SK-N-SH treated with all-trans-retinoic acid at 6 μM for 48 hours (cell line): ENCODE measurements at regions not wholly inside any gene's neighbourhood (a gene's known extent, or its start where the extent isn't known, plus 50 kb on each side); places are given as distances from the start of the nearest gene placed in this dataset.

Experiments
- BACH2 ChIP-seq: fragments of 250-450 bp; sonication (Bioruptor Pico); IDR thresholded peaks from 2 replicates; pipeline ENCODE4 v1.9.0; 2021; ENCODE audit warnings: mild to moderate bottlenecking, borderline replicate concordance
- RARB ChIP-seq: fragments of 250-450 bp; sonication (Bioruptor Pico); IDR thresholded peaks from 2 replicates; pipeline ENCODE4 v1.8.0; 2021; ENCODE audit warnings: mild to moderate bottlenecking, moderate library complexity
- TCF4 ChIP-seq: fragments of 250-450 bp; sonication (Bioruptor Pico); IDR thresholded peaks from 2 replicates; pipeline ENCODE4 v1.8.0; 2021; ENCODE audit warnings: mild to moderate bottlenecking, moderate library complexity, borderline replicate concordance
- ZNF70 ChIP-seq: fragments of 450-650 bp; formaldehyde crosslinking; IDR thresholded peaks from 2 replicates; pipeline ENCODE4 v1.5.0; 2020; ENCODE audit warnings: mild to moderate bottlenecking, moderate library complexity
- TF ChIP-seq, protein P1 (sequence below): fragments of 250-450 bp; sonication (Bioruptor Pico); IDR thresholded peaks from 2 replicates; pipeline ENCODE4 v1.5.1; 2020; ENCODE audit warnings: low read depth, mild to moderate bottlenecking, moderate library complexity
- TF ChIP-seq, protein P2 (sequence below): fragments of 250-450 bp; sonication (Bioruptor Pico); IDR thresholded peaks from 2 replicates; pipeline ENCODE4 v1.8.0; 2020; ENCODE audit warnings: mild to moderate bottlenecking, moderate library complexity, borderline replicate concordance

DNA sequence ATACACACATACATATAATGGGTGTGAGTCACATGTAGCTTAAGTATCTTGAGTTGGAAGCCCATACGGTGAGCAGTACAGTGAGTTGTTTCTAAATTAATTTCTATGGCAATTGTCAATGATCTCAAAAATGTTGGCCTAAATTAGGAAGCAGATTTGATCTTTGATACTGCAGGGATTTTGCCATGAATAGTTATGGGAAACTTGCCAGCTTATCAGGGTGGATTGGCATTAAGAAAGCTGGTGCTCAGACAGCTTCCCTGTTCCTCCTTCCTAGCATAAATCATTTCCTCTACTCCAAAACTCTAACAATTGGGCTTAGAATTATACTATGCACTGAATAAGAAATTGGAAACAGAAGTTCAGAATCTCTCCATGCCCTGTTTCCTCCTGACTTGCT is 150.9 kb upstream of the FRMD6 start:
- no peak for TF ChIP-seq TCF4
- TF ChIP-seq, protein P1, sequence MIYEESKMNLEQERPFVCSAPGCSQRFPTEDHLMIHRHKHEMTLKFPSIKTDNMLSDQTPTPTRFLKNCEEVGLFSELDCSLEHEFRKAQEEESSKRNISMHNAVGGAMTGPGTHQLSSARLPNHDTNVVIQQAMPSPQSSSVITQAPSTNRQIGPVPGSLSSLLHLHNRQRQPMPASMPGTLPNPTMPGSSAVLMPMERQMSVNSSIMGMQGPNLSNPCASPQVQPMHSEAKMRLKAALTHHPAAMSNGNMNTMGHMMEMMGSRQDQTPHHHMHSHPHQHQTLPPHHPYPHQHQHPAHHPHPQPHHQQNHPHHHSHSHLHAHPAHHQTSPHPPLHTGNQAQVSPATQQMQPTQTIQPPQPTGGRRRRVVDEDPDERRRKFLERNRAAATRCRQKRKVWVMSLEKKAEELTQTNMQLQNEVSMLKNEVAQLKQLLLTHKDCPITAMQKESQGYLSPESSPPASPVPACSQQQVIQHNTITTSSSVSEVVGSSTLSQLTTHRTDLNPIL = no peak
- TF ChIP-seq RARB (CRISPR knock-in tag) = no peak
- TF ChIP-seq, protein P2, sequence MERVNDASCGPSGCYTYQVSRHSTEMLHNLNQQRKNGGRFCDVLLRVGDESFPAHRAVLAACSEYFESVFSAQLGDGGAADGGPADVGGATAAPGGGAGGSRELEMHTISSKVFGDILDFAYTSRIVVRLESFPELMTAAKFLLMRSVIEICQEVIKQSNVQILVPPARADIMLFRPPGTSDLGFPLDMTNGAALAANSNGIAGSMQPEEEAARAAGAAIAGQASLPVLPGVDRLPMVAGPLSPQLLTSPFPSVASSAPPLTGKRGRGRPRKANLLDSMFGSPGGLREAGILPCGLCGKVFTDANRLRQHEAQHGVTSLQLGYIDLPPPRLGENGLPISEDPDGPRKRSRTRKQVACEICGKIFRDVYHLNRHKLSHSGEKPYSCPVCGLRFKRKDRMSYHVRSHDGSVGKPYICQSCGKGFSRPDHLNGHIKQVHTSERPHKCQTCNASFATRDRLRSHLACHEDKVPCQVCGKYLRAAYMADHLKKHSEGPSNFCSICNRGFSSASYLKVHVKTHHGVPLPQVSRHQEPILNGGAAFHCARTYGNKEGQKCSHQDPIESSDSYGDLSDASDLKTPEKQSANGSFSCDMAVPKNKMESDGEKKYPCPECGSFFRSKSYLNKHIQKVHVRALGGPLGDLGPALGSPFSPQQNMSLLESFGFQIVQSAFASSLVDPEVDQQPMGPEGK = no peak
- TF ChIP-seq BACH2 (CRISPR knock-in tag) = no peak
- TF ChIP-seq ZNF70 (CRISPR knock-in tag) = no peak
